Keratinocyte (primary cell): ENCODE measurements at regions not wholly inside any gene's neighbourhood (a gene's known extent, or its start where the extent isn't known, plus 50 kb on each side); places are given as distances from the start of the nearest gene placed in this dataset.

Source experiments
- DNase-seq: peaks from one replicate; pipeline ENCODE4 v3.0.0-alpha.2; 2011; ENCODE audit warnings: low read depth, missing footprints, low spot score
- FAIRE-seq: peaks from 2 replicates; lab custom pipeline; 2011; peaks lifted over from hg19 to GRCh38; lab: Jason Lieb, UNC
- H2AFZ ChIP-seq: 2 replicates; pipeline ENCODE4 v1.6.0; 2012; ENCODE audit warnings: low read length, control low read depth, inconsistent platforms; ENCODE audit not compliant: control insufficient read depth
- H3K27ac ChIP-seq: 2 replicates; pipeline ENCODE4 v1.5.1; 2011; ENCODE audit warnings: low read length; ENCODE audit not compliant: control insufficient read depth, insufficient read depth
- H3K27me3 ChIP-seq: 3 replicates; pipeline ENCODE4 v1.6.0; 2011; ENCODE audit warnings: low read length; ENCODE audit not compliant: control insufficient read depth, insufficient read depth; ENCODE audit errors: extremely low read depth
- H3K36me3 ChIP-seq, 2 experiments: 2 replicates in 1 of 2; 3 replicates in 1 of 2; pipeline ENCODE4 v1.5.1; 2011; ENCODE audit warnings: low read length in 2 of 2, mild to moderate bottlenecking in 1 of 2; ENCODE audit not compliant: control insufficient read depth in 2 of 2, insufficient read depth in 2 of 2; ENCODE audit errors: extremely low read depth in 1 of 2
- H3K4me1 ChIP-seq: 3 replicates; pipeline ENCODE4 v1.5.1; 2011; ENCODE audit warnings: low read length; ENCODE audit not compliant: control insufficient read depth, insufficient read depth; ENCODE audit errors: extremely low read depth
- H3K4me2 ChIP-seq: 3 replicates; pipeline ENCODE4 v1.6.0; 2011; ENCODE audit warnings: low read depth, low read length; ENCODE audit not compliant: control insufficient read depth, insufficient read depth; ENCODE audit errors: extremely low read depth
- H3K4me3 ChIP-seq, 3 experiments: fragments of 200-600 bp in 1 of 3; sonication (generic) in 1 of 3; 2 replicates in 2 of 3; 3 replicates in 1 of 3; pipeline ENCODE4 v1.5.1; 2011 to 2016; ENCODE audit warnings: low read length in 3 of 3, mild to moderate bottlenecking in 3 of 3, control low read depth in 2 of 3, inconsistent platforms in 1 of 3, low read depth in 1 of 3, mixed read lengths in 1 of 3, mixed run types in 1 of 3, moderate library complexity in 1 of 3; ENCODE audit not compliant: control insufficient read depth in 2 of 3, insufficient read depth in 2 of 3; ENCODE audit errors: extremely low read depth in 1 of 3
- H3K79me2 ChIP-seq: 2 replicates; pipeline ENCODE4 v1.6.0; 2012; ENCODE audit warnings: low read length; ENCODE audit not compliant: control insufficient read depth, insufficient read depth
- H3K9ac ChIP-seq: 3 replicates; pipeline ENCODE4 v1.6.0; 2011; ENCODE audit warnings: low read length; ENCODE audit not compliant: control insufficient read depth, insufficient read depth; ENCODE audit errors: extremely low read depth
- H3K9me1 ChIP-seq: 3 replicates; pipeline ENCODE4 v1.6.0; 2011; ENCODE audit warnings: low read length; ENCODE audit not compliant: control insufficient read depth, insufficient read depth; ENCODE audit errors: extremely low read depth
- H3K9me3 ChIP-seq: 2 replicates; pipeline ENCODE4 v1.5.1; 2012; ENCODE audit warnings: low read depth, low read length; ENCODE audit not compliant: control insufficient read depth
- H4K20me1 ChIP-seq: 3 replicates; pipeline ENCODE4 v1.6.0; 2011; ENCODE audit warnings: low read length; ENCODE audit not compliant: control insufficient read depth, insufficient read depth; ENCODE audit errors: extremely low read depth
- EZH2 ChIP-seq: IDR thresholded peaks from one replicate; pipeline ENCODE4 v1.6.1; 2012; ENCODE audit warnings: inconsistent platforms, mild to moderate bottlenecking, low read length, moderate library complexity
- dilution Hi-C: fragments of 300-500 bp; cut with MboI; formaldehyde crosslinking; loops from one replicate; pipeline ENCODE4 v1.7.0; 2020; ENCODE audit warnings: low sequenced_read_pairs; ENCODE audit not compliant: extremely low pct_ligation_motif_present
- TF ChIP-seq, protein P1 (sequence below), 3 experiments: IDR thresholded peaks in 1 of 3; conservative IDR thresholded peaks in 1 of 3; optimal IDR thresholded peaks in 1 of 3; 2 replicates in 2 of 3; 3 replicates in 1 of 3; pipeline versions ENCODE3 to v1.5.1; 2011; ENCODE audit warnings: low read length in 3 of 3, mild to moderate bottlenecking in 3 of 3, moderate library complexity in 2 of 3, control low read depth in 1 of 3, inconsistent platforms in 1 of 3; ENCODE audit not compliant: insufficient read depth in 2 of 3; ENCODE audit errors: extremely low read depth in 1 of 3

DNA sequence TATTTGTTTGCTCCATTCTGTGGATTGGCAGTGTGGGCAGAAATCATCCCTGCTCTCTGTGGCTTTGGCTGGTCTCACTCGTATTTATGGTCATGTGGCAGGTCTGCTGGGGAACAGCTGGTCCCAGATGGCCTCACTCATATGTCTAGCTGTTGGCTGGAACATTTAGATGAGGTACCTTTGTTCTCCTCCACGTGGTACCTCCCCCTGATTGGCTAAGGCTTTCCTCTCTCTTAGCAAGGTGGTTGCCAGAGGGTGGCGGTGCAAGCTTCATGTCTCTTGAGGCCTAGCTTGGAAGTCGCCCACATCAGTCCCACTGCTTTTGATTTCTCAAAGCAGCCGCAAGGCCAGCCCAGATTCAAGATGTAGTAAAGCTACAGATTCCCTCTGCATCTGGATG, 348.5 kb upstream of the BTBD3 start:
- Histone ChIP-seq H3K4me1 (no peaks in the 10 kb centered on the region), H3K4me2 (no peak overlapping the region), H3K9me1 (no peaks in the 10 kb centered on the region), H2AFZ (no peak overlapping the region), H3K9ac (no peak overlapping the region), H3K27me3 (peaks cover 4% of the 10 kb centered on the region), H3K27ac (no peak overlapping the region), H4K20me1 (no peaks in the 10 kb centered on the region), H3K9me3 (no peaks in the 10 kb centered on the region), H3K36me3 (no peaks in the 10 kb centered on the region), H3K79me2 (no peaks in the 10 kb centered on the region), H3K4me3 (no peak overlapping the region)
- dilution Hi-C loops: no loop called here
- TF ChIP-seq, protein P1, sequence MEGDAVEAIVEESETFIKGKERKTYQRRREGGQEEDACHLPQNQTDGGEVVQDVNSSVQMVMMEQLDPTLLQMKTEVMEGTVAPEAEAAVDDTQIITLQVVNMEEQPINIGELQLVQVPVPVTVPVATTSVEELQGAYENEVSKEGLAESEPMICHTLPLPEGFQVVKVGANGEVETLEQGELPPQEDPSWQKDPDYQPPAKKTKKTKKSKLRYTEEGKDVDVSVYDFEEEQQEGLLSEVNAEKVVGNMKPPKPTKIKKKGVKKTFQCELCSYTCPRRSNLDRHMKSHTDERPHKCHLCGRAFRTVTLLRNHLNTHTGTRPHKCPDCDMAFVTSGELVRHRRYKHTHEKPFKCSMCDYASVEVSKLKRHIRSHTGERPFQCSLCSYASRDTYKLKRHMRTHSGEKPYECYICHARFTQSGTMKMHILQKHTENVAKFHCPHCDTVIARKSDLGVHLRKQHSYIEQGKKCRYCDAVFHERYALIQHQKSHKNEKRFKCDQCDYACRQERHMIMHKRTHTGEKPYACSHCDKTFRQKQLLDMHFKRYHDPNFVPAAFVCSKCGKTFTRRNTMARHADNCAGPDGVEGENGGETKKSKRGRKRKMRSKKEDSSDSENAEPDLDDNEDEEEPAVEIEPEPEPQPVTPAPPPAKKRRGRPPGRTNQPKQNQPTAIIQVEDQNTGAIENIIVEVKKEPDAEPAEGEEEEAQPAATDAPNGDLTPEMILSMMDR (optimal IDR thresholded peaks at IDR 0.05 in 1 of 3, IDR thresholded peaks at IDR 0.05 in 1 of 3, conservative IDR thresholded peaks at IDR 0.05 in 1 of 3; ENCODE audit: extremely low read depth in 1 of 3, insufficient read depth in 2 of 3, low read length in 3 of 3): no peak
- no peak for TF ChIP-seq EZH2
- no peak for FAIRE-seq
- DNase-seq: no peak

DNA sequence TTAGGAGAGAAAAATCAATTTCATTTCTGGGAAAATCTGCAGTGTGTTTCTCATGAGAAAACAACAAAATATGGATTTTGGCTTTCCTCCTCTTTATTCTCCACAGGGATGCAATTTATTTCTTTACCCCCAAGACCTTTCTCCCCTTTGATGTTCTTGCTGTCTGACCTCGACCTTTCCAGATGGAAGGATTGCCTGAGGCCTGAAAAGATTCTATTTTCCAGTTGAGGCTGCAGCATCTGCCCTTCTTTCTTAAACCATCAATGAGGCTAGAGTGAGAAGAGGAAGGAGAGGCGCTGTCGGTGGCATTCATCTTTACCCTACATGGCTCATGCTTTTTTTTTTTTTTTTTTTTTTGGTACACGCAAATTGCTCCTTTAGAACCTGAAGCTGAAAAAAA, 344.2 kb upstream of the BTBD3 start:
- no peaks in the 10 kb centered on the region for H3K9me1 ChIP-seq
- no peaks in the 10 kb centered on the region for H3K4me1 ChIP-seq
- no peaks in the 10 kb centered on the region for H3K79me2 ChIP-seq
- H3K27me3 ChIP-seq: no peaks in the 10 kb centered on the region
- H3K9ac ChIP-seq: no peak overlapping the region
- TF ChIP-seq, protein P1 (optimal IDR thresholded peaks at IDR 0.05 in 1 of 3, IDR thresholded peaks at IDR 0.05 in 1 of 3, conservative IDR thresholded peaks at IDR 0.05 in 1 of 3; ENCODE audit: extremely low read depth in 1 of 3, insufficient read depth in 2 of 3, low read length in 3 of 3): no peak
- H3K27ac ChIP-seq: no peak overlapping the region
- no peak overlapping the region for H3K4me2 ChIP-seq
- H3K36me3 ChIP-seq: no peaks in the 10 kb centered on the region
- H4K20me1 ChIP-seq: no peaks in the 10 kb centered on the region
- DNase-seq: no peak
- dilution Hi-C loops: no loop called here
- H3K9me3 ChIP-seq: no peaks in the 10 kb centered on the region
- FAIRE-seq: no peak
- H2AFZ ChIP-seq: no peak overlapping the region
- H3K4me3 ChIP-seq: no peak overlapping the region
